ENCODE measurements at regions not wholly inside any gene's neighbourhood (a gene's known extent, or its start where the extent isn't known, plus 50 kb on each side); places are given as distances from the start of the nearest gene placed in this dataset.
"Not testable (repeated sequence)": the region's sequence is repeated elsewhere in the genome, so short reads cannot be mapped to it uniquely, and the experiment has no call there.

GRCh38 chr10:30762620-30763019 is 133.1 kb upstream of the LYZL2 start:
- DNase-seq: no peak

GRCh38 chr10:30759423-30759822 is 129.9 kb upstream of the LYZL2 start:
- DNase-seq: no peak

- no peak for DNase-seq
These were observed 128.8 kb upstream of the LYZL2 start for GRCh38 chr10:30758338-30758737.

GRCh38 chr10:30756896-30757295 is 127.3 kb upstream of the LYZL2 start:
- DNase-seq: no peak

- no peak for DNase-seq
These were observed 126.6 kb upstream of the LYZL2 start for GRCh38 chr10:30756151-30756550.

- no peak for DNase-seq
These were observed 125.9 kb upstream of the LYZL2 start for GRCh38 chr10:30755441-30755953.

- no peak for DNase-seq
These were observed 122.9 kb upstream of the LYZL2 start for GRCh38 chr10:30752481-30752881.

- DNase-seq: peak; percentile 79
These were observed 122.3 kb upstream of the LYZL2 start for GRCh38 chr10:30751678-30752331.

- no peak for DNase-seq
These were observed 121.6 kb upstream of the LYZL2 start for GRCh38 chr10:30750971-30751677.

- no peak for DNase-seq
These were observed 119.8 kb upstream of the LYZL2 start for GRCh38 chr10:30749385-30749784.

GRCh38 chr10:30748152-30748973 is 118.8 kb upstream of the LYZL2 start:
- DNase-seq: no peak

- peak; percentile 51 for DNase-seq
These were observed 118.1 kb upstream of the LYZL2 start for GRCh38 chr10:30747633-30748032.

- DNase-seq: no peak
These were observed 116.4 kb upstream of the LYZL2 start for GRCh38 chr10:30745953-30746352.

- no peak for DNase-seq
These were observed 114.6 kb upstream of the LYZL2 start for GRCh38 chr10:30744106-30744505.

GRCh38 chr10:30743586-30743985 is 114.0 kb upstream of the LYZL2 start:
- no peak for DNase-seq

GRCh38 chr10:30742471-30742870 is 112.9 kb upstream of the LYZL2 start:
- DNase-seq: no peak

- DNase-seq: not testable (repeated sequence)
These were observed 111.2 kb upstream of the LYZL2 start for GRCh38 chr10:30740774-30741173.

GRCh38 chr10:30738416-30738815 is 108.9 kb upstream of the LYZL2 start:
- DNase-seq: no peak

- no peak for DNase-seq
These were observed 108.4 kb upstream of the LYZL2 start for GRCh38 chr10:30737931-30738391.

- no peak for DNase-seq
These were observed 107.2 kb upstream of the LYZL2 start for GRCh38 chr10:30736685-30737232.

GRCh38 chr10:30734901-30735300 is 105.3 kb upstream of the LYZL2 start:
- DNase-seq: no peak

- DNase-seq: no peak
These were observed 103.1 kb upstream of the LYZL2 start for GRCh38 chr10:30732671-30733070.

- DNase-seq: no peak
These were observed 102.4 kb upstream of the LYZL2 start for GRCh38 chr10:30731963-30732362.
